ENCODE measurements at regions not wholly inside any gene's neighbourhood (a gene's known extent, or its start where the extent isn't known, plus 50 kb on each side); places are given as distances from the start of the nearest gene placed in this dataset.

GRCh38 chr13:83958531-83958930 is 76.3 kb upstream of the SLITRK1 start:
- TF ChIP-seq, protein P1, sequence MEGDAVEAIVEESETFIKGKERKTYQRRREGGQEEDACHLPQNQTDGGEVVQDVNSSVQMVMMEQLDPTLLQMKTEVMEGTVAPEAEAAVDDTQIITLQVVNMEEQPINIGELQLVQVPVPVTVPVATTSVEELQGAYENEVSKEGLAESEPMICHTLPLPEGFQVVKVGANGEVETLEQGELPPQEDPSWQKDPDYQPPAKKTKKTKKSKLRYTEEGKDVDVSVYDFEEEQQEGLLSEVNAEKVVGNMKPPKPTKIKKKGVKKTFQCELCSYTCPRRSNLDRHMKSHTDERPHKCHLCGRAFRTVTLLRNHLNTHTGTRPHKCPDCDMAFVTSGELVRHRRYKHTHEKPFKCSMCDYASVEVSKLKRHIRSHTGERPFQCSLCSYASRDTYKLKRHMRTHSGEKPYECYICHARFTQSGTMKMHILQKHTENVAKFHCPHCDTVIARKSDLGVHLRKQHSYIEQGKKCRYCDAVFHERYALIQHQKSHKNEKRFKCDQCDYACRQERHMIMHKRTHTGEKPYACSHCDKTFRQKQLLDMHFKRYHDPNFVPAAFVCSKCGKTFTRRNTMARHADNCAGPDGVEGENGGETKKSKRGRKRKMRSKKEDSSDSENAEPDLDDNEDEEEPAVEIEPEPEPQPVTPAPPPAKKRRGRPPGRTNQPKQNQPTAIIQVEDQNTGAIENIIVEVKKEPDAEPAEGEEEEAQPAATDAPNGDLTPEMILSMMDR (conservative IDR thresholded peaks at IDR 0.05; ENCODE audit: low read length) = no peak
- no peak for TF ChIP-seq EZH2phosphoT487 (IDR thresholded peaks at IDR 0.05; ENCODE audit: borderline replicate concordance, low read depth, low read length)
